MM.1S (cell line): ENCODE measurements at regions not wholly inside any gene's neighbourhood (a gene's known extent, or its start where the extent isn't known, plus 50 kb on each side); places are given as distances from the start of the nearest gene placed in this dataset.

Experiments
- EZH2 ChIP-seq: fragments of 300-600 bp; sonication (generic); optimal IDR thresholded peaks from 2 replicates; pipeline ENCODE3; 2017; ENCODE audit warnings: low read depth, mild to moderate bottlenecking, antibody characterized with exemption, low read length, mixed read lengths
- TF ChIP-seq, protein P1 (sequence below): fragments of 300-600 bp; sonication (generic); IDR thresholded peaks from 2 replicates; pipeline ENCODE4 v1.5.1; 2016; ENCODE audit warnings: antibody characterized with exemption, low read length, mixed read lengths

DNA sequence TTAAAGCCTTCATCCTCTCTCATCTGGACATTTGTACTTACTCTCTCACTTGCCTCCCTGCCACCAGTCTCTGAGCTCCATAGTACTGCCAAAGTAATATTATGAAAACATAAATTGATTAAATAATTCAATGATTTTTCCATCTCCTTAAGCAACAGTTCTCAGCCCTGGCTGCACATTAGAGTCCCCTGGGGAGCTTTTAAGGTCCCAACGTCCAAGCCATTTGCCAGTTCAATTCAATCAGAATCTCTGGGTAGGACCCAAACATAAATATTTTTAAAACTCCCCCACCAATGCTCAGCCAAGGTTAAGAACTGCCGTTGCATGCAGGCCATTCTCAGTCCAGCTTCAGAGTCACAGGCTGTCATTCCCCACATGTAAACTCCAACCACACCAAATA is 114.4 kb upstream of the BMAL1 start:
- no peak for TF ChIP-seq EZH2
- TF ChIP-seq, protein P1, sequence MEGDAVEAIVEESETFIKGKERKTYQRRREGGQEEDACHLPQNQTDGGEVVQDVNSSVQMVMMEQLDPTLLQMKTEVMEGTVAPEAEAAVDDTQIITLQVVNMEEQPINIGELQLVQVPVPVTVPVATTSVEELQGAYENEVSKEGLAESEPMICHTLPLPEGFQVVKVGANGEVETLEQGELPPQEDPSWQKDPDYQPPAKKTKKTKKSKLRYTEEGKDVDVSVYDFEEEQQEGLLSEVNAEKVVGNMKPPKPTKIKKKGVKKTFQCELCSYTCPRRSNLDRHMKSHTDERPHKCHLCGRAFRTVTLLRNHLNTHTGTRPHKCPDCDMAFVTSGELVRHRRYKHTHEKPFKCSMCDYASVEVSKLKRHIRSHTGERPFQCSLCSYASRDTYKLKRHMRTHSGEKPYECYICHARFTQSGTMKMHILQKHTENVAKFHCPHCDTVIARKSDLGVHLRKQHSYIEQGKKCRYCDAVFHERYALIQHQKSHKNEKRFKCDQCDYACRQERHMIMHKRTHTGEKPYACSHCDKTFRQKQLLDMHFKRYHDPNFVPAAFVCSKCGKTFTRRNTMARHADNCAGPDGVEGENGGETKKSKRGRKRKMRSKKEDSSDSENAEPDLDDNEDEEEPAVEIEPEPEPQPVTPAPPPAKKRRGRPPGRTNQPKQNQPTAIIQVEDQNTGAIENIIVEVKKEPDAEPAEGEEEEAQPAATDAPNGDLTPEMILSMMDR: no peak
